NCI-H2081 (cell line): ENCODE measurements at regions not wholly inside any gene's neighbourhood (a gene's known extent, or its start where the extent isn't known, plus 50 kb on each side); places are given as distances from the start of the nearest gene placed in this dataset.
A peak's percentile ranks its signal among the peaks of the same experiment; 100 is the strongest.

Experiments
- DNase-seq, 2 experiments: peaks; one replicate each; lab custom pipeline; 2025; lab: John Stamatoyannopoulos, UW

DNA sequence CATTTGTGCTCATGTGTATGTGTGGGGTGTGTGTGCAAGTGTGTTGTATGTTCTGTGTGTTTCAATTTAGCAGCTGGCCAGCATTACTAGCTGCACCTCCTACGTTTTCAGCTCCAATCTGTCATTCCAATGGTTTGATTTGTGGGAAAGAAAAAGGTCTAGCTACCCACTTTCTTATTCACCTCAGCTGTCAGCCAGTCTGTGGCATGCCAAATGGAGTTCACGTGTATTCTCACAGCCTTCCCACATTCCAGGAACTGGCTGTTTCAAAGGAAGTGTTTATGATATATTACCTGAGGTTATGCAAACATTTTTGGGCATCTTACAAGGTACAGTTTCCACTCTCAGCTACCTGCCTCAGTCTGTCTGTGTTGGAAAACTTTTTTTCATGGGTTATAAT is 220.2 kb upstream of the CPNE8 start:
- DNase-seq: no peak

DNA sequence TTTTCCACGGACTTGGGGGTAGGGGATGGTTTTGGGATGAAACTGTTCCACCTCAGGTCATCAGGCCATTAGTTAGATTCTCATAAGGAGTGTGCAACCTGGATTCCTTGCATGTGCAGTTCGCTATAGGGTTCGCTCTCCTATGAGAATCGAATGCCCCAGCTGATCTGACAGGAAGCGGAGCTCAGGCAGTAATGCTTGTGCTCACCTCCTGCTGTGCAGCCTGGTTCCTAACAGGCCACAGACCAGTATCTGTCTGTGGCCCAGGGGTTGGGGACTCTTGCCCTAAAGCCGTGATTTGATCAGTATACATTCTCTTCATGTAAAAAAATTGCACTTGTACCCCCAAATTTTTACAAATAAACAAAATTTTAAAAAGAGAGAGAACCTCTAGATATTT is 219.4 kb upstream of the CPNE8 start:
- DNase-seq: no peak

DNA sequence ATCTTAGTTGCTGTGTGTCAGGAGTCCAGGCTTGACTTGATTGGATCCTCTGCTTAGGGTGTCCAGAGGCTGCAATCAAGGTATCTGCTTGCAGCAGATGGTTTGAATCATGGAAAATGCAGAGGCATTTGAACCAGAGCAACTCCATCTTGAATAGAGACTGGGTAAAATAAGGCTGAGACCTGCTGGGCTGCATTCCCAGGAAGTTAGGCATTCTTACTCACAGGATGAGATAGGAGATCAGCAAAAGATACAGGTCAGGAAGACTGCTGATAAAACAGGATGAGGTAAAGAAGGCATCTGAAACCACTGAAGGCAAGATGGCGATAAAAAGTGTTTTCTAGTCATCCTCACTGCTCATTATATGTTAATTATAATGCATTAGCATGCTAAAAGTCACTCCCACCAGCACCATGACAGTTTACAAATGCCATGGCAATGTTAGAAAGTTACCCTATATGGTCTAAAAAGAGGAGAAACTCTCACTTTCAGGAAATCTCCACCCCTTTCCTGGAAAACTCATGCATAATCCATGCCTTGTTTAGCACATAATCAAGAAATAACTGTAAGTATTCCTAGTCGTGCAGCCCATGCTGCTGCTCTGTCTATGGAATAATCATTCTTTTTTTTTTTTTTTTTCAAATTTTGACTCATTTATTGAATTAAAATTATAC is 218.3 kb upstream of the CPNE8 start:
- no peak for DNase-seq

DNA sequence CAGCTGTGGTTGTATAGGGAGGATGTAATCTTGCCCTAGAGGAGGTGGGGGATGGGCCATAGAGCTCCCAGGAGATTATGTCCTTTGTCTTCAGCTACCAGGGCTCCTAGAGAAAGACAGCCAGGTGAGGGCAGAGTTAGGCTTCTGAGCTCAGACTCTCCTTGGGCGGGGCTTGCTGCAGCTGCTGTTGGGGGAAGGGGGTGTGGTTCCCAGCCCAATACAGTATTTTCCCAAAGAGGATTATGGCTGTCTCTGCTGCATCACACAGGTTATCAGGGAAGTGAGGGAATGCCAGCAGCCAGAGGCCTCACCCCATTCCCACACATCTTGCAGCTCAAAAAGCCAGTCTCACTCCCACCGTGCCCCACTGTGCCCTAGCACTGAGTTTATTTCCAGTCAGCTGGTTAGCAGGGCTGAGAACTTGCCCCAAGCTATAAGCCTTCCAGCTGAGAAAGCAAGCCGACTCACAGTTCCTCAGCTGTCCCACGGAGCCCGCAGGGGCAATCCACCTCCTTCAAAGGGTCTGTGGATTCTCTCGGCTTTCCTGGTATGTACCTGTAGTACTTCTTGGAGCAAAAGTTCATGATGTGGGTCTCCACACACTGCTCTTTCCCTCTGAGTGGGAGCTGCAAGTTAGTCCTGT is 217.3 kb upstream of the CPNE8 start:
- no peak for DNase-seq

DNA sequence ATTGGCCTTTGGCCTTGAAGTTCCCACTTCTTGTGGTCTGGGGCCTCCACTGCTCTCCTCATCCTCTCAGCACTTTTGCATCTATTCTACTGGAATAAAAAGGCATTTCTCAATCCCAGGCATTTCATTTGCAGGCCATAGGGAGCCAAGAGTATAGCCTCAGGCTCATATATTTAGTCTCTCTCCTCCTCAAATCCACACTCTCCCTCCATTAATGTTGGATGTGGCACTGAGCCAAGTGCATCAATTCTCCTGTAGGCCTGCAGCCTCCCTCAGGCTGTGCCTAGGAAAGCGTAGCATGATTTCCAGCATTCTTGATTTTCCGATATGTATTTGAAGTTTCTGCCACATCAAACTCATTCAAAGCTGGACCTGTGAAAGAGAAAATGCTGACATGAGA is 211.5 kb upstream of the CPNE8 start:
- DNase-seq: no peak

DNA sequence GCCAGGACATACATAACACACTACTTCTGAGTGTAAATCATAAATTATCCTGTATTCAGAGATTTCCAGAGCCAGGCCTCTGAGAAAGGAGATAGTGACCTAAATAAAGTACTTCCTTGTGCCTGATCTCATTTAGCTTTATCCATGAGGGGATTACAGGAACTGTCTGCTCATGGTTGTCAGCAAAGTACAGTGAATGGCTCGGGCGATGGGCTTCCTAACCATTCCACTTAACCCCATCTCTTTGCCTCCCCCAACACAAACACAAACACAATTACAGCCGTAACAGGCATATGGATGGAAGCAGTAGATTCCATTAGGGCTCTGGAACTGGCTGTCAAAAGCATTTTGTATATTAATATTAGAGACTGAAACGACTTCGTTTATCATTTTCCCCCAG is 206.7 kb upstream of the CPNE8 start:
- no peak for DNase-seq

DNA sequence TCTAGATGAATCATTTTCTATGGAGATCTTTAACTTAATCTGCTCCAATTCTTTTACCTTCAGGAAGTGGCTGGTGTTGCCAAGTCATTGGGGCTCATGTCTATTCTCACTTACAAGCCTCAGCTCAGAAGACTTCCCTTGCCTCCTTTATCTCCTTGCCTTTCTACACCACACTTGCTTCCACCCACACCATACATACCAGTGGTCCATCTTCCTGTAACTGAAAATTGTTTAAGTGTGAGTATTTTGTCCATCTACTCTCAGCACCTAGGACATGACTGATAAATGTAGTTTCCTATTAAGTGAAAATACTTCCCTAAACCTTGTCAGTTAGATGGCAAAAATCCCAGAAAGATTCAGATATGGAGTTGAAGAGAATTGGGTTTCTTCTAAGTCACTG is 199.7 kb upstream of the CPNE8 start:
- no peak for DNase-seq

DNA sequence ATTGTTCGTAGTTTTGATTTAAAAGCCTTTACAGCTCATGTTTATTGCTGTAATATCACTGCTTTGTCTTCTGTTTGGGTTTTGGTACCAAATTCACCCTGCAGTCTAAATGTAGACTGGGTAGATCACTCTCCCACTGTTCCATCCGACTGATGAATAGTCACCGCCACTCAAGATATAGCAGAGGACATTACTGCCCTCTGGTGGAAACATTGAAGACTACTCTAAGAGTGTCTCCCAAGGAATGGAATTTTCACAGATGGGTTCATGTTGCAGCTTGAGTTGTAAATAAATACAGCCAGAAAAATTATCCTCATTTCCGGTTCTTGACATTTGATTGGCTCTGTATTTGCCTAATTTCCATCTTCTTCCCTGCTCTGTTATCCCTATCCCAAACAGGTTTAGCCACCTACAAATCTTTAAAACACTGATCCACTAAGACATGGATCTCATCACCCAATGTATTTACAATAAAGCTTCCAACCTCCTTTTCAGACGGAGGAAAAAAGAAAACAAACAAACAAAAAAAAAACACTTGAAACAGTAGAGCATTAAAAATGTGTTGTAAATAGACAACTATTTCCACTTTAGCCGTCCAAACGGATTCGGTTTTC is 198.3 kb upstream of the CPNE8 start:
- peak; percentile 45 to 53 for DNase-seq

DNA sequence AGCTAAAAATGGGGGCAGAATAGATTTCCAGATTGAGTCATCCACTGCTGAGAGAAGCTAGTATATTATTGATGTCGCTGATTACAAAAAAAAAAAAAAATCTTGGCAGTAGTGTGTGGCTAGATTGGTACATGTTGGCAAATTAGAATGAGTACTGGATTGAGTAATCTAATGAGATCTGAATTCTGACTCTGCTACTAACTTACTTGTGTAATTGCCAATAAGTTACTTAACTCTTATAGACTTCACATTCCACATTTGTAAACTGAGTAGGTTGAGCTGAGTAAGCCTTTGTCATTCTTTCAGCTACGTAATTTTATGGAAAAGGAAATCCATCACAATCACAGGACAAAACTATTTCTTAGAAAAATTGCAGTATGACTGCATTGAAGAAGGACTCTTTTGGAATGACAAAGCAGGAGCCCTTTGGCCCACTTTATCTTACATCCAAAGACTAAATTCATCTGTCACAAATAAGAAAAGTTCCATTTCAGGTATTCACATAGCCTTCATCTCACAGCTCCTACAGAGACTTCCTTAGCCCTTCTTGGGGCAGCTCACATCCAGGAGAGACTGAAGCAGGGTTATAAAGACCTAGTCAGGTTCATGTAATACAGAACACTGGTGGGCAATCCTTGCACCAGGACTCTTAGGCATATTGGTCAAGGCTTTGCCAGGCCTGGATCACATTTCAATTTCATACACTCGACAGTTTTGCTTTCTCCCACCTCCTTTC is 197.3 kb upstream of the CPNE8 start:
- DNase-seq: no peak

DNA sequence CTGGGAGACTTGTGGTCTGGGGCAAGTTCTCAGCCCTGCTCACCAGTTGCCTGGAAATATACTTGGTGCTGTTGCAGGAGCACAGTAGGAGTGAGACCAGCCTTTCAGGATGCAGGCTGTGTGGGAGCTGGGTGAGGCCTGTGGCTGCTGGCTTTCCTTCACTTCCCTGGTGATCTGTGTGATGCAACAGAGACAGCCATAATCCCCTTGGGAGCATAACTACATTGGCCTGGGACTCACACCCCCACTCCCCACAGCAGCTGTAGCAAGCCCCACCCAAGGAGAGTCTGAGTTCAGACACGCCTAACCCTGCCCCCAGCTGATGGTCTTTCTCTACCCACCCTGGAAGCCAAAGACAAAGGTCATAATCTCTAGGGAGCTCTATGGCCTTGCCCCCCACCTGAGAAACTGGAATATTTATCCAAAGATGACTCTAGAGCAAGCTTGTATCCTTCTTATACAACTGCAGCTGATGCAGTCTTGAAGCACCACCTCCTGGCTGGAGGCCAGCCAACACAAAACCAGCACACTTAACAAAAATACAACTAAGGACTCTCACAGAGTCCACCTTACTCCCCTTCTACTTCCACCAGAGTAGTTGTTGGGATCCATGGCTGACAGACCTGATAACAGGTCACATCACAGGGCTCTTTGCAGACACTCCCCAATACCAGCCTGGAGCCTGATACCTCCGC is 190.4 kb upstream of the CPNE8 start:
- no peak for DNase-seq

DNA sequence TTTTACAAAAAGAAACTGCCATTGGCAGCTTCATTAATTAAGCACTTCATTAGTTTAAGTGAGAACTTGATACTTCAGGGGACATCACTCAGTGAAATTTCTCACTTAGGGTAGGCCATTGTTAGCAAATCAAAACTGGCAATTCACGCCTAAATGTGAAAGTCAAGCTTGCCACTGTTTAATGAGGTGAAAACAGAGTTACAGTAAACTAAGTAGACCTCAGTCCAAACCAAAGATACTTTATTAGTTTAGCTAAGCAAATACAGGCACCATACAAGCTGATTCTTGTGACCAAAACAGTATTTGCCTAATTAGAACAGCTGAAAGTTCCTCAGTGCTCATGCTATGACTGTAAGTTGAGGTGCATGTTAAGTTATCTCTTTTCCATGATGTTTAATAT is 176.5 kb upstream of the CPNE8 start:
- DNase-seq: no peak

DNA sequence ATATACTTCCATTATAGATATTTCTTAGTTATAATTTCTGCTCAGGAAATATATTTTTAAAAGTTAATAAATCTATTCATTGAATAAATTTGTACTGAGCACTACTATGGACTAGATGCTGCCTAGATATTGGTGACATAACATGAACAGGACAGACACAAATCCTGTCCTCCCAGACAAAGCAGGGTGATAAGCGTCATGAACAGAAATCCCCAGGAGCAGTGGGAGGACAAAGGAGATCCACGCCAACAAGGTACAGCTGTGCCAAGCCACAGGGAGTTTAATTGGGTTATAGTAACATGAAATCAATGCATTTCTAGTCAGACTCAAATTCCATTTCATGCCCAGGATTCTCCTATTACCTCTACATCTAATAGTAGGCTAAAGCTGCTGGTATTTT is 171.8 kb upstream of the CPNE8 start:
- DNase-seq: no peak

DNA sequence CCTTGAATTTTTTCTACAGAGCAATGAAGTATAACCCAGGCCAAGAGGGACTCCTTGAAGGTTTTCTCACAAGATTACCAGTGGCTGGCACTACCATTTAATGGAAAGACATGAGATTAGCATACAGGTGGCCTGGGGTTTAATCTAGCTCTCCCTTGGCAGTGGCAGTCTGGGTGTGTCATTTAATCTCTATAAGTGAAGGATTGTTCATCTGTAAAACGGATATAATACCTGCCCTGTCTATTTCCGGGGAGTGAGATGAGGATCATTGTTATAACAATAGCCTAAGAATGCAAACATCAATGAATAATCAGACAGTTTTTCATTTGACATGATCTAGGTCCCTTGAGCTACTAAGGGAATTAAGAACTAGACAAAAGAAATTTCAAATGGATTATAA is 168.7 kb upstream of the CPNE8 start:
- no peak for DNase-seq

DNA sequence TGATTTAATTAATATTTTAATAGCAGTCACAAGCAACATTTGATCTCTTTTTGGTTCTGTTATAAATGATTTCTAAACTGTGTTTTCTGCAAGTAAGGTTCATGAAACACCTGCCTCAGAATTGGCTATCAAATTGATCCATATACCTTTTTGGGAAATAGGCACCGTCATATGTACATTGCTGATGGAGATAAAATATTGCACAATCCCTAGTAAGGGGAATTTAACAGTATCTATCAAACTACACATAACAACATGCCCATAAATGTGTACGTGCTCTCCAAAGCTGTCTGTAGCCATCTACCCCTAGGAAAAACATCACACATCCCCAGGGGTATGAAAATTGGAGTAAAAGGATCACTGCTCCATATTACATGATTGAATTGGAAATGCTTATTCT is 167.3 kb upstream of the CPNE8 start:
- DNase-seq: no peak

DNA sequence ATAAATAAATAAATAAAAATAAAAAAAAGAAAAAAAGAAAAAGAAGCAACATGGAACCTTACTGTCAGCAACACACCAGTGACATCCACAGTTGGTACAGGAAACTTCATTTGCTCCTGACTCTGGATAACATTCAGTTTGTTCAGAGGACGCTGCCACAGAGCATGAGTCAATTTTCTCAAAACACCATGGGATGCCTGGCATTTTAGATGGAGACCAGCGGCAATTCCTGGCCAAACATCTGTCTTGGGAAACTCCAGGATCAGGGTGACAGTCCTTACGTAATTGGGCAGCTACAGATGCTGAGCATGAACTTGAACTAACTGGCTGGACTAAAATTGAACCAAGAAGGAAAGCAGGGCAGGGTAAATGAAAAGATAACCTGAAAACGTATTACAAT is 166.2 kb upstream of the CPNE8 start:
- DNase-seq: no peak

DNA sequence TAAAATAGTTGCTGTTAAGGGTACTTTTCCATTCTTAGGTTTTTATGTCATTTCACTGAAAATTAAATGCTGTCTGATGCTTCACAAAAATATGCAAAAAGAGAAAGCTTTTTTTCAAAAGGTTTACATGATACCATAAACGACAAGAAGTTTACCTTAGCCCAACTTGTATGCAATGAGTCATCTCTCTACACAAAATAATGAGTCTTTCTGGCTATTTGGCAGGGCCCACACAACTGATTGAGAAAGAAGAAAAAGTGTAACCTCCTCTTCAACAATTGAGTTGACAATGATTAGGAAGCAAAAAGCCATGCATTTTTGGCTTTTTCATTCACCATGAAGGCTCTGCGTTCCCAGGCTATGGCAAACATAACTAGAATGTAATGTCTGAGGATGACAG is 165.4 kb upstream of the CPNE8 start:
- DNase-seq: no peak

DNA sequence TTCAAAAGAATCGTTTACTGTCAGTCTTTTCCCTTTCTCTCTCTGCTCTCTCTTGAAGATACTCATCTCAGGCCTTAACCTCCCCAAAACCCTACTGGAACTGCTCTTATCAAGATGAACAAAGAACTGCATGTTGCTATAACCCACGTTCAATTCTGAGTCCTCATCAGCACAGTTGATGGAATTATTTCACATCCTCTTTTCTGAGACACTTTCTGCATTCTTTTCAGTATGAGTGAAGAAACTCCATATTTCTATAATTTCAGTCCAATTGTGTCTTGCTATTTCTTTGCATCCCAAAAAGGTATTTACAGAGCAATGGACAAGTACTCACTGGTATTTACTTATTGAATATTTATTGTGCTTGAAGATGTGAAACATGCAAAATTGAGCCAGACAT is 160.1 kb upstream of the CPNE8 start:
- DNase-seq: no peak

DNA sequence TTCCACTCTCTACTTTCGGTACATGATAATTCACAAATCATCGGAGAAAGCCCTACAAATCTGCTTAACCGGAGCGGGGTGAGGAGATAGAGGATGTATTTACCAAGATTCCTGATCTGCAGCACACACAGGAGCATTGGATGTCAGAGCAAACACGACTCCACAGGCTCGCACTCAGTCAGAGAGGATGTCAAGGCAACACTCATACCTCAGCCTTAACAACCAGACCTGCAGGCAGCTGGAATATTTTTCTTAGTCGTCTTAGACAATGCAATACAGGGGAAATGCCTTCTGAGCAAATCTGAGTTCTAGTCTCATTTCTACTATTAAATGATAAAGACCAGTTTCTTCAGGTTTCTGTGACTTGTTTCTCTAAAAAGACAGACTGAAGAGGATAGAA is 159.3 kb upstream of the CPNE8 start:
- DNase-seq: no peak

DNA sequence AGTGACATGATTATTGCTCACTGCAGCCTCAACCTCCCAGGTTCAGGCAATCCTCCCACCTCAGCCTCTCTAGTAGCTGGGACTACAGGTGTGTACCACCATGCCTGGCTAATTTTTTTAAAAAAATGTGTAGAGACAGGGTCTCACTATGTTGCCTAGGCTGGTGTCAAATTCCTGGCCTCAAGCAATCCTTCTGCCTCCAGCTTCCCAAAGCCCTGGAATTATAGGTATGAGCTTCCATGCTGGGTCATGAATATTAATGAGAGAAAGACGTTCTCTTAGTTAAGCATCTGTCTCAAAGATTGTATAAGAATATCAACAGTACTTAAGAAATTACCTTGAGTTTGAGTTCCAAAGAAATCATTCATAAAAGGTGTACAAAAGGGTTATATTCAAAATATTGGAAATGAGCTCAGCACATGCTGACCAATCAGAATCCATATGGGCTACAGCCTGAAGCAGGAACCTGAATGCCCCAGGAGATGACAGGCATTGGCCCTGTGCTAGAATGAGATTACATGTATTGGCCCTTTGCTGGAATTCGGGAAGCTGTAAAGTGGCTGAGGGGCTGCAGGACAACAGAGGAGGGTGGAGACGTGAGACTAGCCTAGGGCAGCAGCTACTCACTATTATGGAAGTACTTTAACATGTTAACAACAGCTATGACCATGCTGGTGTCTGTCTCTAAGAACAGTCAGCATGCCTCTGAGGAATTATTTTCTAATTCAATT is 157.0 kb upstream of the CPNE8 start:
- DNase-seq: no peak

DNA sequence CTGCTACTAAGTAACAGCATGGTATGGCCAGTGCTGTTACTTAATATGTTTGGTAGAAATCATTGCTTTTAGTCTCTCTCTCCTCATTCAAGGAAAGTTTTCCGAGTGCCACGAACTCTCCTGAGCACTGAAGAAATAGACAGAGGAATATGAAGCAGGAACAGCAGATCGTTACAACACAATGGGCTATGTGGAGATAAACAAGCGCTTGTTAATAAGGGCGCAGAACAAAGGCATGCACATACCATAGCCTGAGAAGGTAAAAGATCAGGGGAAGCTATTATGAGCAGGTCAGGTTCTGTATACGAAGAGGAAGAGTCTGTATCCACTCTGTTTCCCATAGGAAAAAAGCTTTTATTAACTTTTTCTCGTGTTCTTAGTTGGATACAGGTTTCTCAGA is 156.2 kb upstream of the CPNE8 start:
- no peak for DNase-seq

DNA sequence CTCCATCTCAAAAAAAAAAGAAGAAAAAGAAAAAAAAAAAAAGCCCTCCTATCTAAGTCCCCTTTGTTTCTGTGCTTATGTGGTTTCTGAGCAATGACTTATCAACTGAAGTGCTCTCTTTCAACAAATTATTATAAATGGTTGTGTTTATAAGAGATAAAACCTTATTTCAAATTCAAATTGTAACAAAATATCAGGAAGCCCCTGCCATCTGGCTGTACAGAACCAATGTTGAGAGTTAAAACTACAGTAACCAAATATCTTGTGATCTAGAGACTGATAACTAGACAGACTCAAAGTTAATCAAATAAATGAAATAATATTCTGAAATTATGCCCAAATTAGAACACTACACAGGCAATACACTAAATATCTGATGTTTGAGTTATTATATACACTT is 143.0 kb upstream of the CPNE8 start:
- DNase-seq: no peak
